Esophagus muscularis mucosa (tissue), 3 donors: ENCODE measurements at regions not wholly inside any gene's neighbourhood (a gene's known extent, or its start where the extent isn't known, plus 50 kb on each side); places are given as distances from the start of the nearest gene placed in this dataset.

Experiments
- EP300 ChIP-seq: sonication (generic); formaldehyde crosslinking; IDR thresholded peaks from one replicate; pipeline ENCODE4 v1.6.1; 2017; ENCODE audit warnings: antibody characterized with exemption
- TF ChIP-seq, protein P1 (sequence below), 3 experiments: fragments of 200-600 bp in 2 of 3; fragments of 450-650 bp in 1 of 3; sonication (generic) in 2 of 3; IDR thresholded peaks; one replicate each; pipeline ENCODE4 v1.5.1; 2017 to 2019; ENCODE audit warnings: antibody characterized with exemption in 3 of 3, mild to moderate bottlenecking in 2 of 3, moderate library complexity in 1 of 3

DNA sequence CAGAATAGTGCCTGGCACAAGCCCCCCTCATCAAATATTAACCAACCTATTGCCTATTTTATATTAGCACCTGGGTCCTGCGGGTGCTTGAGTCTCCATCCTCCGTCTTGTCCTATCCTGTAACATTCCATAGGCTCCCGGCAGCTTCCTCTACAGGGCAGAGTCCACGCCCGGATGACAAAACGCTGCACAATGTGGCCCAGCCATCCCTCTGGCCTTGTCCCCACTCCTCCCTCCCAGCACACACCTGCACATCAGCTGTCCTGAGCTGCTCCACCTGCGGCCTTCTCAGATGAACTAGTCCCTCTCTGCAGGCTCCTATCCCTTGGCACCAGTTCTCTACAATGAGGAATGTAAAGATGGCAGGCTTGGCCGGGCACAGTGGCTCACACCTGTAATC is 153.5 kb upstream of the PDE1C start:
- TF ChIP-seq, protein P1, sequence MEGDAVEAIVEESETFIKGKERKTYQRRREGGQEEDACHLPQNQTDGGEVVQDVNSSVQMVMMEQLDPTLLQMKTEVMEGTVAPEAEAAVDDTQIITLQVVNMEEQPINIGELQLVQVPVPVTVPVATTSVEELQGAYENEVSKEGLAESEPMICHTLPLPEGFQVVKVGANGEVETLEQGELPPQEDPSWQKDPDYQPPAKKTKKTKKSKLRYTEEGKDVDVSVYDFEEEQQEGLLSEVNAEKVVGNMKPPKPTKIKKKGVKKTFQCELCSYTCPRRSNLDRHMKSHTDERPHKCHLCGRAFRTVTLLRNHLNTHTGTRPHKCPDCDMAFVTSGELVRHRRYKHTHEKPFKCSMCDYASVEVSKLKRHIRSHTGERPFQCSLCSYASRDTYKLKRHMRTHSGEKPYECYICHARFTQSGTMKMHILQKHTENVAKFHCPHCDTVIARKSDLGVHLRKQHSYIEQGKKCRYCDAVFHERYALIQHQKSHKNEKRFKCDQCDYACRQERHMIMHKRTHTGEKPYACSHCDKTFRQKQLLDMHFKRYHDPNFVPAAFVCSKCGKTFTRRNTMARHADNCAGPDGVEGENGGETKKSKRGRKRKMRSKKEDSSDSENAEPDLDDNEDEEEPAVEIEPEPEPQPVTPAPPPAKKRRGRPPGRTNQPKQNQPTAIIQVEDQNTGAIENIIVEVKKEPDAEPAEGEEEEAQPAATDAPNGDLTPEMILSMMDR (IDR thresholded peaks at IDR 0.05), result no peak
- TF ChIP-seq EP300, result no peak
